ENCODE measurements at regions not wholly inside any gene's neighbourhood (a gene's known extent, or its start where the extent isn't known, plus 50 kb on each side); places are given as distances from the start of the nearest gene placed in this dataset.
A peak's percentile ranks its signal among the peaks of the same experiment; 100 is the strongest.
"Not testable (repeated sequence)": the region's sequence is repeated elsewhere in the genome, so short reads cannot be mapped to it uniquely, and the experiment has no call there.

- no peak for TF ChIP-seq CTCF (IDR thresholded peaks at IDR 0.05)
- no peaks in the 10 kb centered on the region for H3K9me3 Mint-ChIP-seq (ENCODE audit: unreplicated experiment)
- H3K36me3 Mint-ChIP-seq (ENCODE audit: unreplicated experiment) = no peaks in the 10 kb centered on the region
- H3K4me3 Mint-ChIP-seq (ENCODE audit: unreplicated experiment) = no peak overlapping the region
- H3K4me1 Mint-ChIP-seq (ENCODE audit: unreplicated experiment) = peaks cover 18% of the 10 kb centered on the region
- DNase-seq (ENCODE audit: extremely low spot score, unreplicated experiment) = no peak
- H3K27me3 Mint-ChIP-seq (ENCODE audit: unreplicated experiment) = peaks cover 23% of the 10 kb centered on the region
- no peak overlapping the region for H3K27ac Mint-ChIP-seq (ENCODE audit: unreplicated experiment)
Measured at GRCh38 chr15:72847033-72847432, 63.5 kb upstream of the ADPGK start.

GRCh38 chr15:72845981-72846383 is 62.4 kb upstream of the ADPGK start:
- H3K9me3 Mint-ChIP-seq (ENCODE audit: unreplicated experiment) = no peaks in the 10 kb centered on the region
- no peaks in the 10 kb centered on the region for H3K36me3 Mint-ChIP-seq (ENCODE audit: unreplicated experiment)
- peaks cover 33% of the 10 kb centered on the region for H3K27me3 Mint-ChIP-seq (ENCODE audit: unreplicated experiment)
- peak overlapping the region; percentile 8 for H3K27ac Mint-ChIP-seq (ENCODE audit: unreplicated experiment)
- peaks cover 18% of the 10 kb centered on the region for H3K4me1 Mint-ChIP-seq (ENCODE audit: unreplicated experiment)
- TF ChIP-seq CTCF (IDR thresholded peaks at IDR 0.05) = no peak
- DNase-seq (ENCODE audit: extremely low spot score, unreplicated experiment) = no peak
- no peak overlapping the region for H3K4me3 Mint-ChIP-seq (ENCODE audit: unreplicated experiment)

- TF ChIP-seq CTCF (IDR thresholded peaks at IDR 0.05) = no peak
- H3K36me3 Mint-ChIP-seq (ENCODE audit: unreplicated experiment) = no peaks in the 10 kb centered on the region
- H3K27me3 Mint-ChIP-seq (ENCODE audit: unreplicated experiment) = peaks cover 40% of the 10 kb centered on the region
- no peaks in the 10 kb centered on the region for H3K9me3 Mint-ChIP-seq (ENCODE audit: unreplicated experiment)
- H3K4me1 Mint-ChIP-seq (ENCODE audit: unreplicated experiment) = peaks cover 18% of the 10 kb centered on the region
- H3K4me3 Mint-ChIP-seq (ENCODE audit: unreplicated experiment) = no peak overlapping the region
- H3K27ac Mint-ChIP-seq (ENCODE audit: unreplicated experiment) = no peak overlapping the region
- no peak for DNase-seq (ENCODE audit: extremely low spot score, unreplicated experiment)
Measured at GRCh38 chr15:72844067-72844466, 60.5 kb upstream of the ADPGK start.

GRCh38 chr15:72843340-72843739 is 59.8 kb upstream of the ADPGK start:
- not testable (repeated sequence) for H3K9me3 Mint-ChIP-seq (ENCODE audit: unreplicated experiment); H3K27ac Mint-ChIP-seq (ENCODE audit: unreplicated experiment); DNase-seq (ENCODE audit: extremely low spot score, unreplicated experiment); H3K36me3 Mint-ChIP-seq (ENCODE audit: unreplicated experiment); H3K4me3 Mint-ChIP-seq (ENCODE audit: unreplicated experiment)
- peaks cover 18% of the 10 kb centered on the region for H3K4me1 Mint-ChIP-seq (ENCODE audit: unreplicated experiment)
- H3K27me3 Mint-ChIP-seq (ENCODE audit: unreplicated experiment) = peaks cover 36% of the 10 kb centered on the region

DNA sequence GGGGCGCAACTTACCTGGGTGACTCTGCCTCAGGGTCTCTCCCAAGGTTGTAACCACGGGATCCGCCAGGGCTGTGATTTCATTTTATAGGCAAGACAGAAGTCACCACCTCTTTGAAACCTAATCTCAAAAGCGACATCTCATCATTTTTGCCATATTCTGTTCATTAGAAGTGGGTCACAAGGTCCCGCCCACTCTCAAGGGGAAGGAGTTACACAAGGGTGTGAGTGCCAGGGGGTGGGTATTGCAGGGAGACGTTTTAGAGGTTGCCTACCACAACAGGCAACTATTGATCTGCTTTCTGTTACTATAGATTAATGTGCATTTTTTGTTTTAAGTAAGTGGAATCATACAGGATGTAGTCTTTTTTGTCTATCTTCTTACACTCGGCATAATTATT is 56.6 kb upstream of the ADPGK start:
- DNase-seq (ENCODE audit: extremely low spot score, unreplicated experiment) = no peak

More for the DNA sequence above, 56.6 kb upstream of the ADPGK start:
- no peak overlapping the region for H3K27ac Mint-ChIP-seq (ENCODE audit: unreplicated experiment)
- no peaks in the 10 kb centered on the region for H3K4me1 Mint-ChIP-seq (ENCODE audit: unreplicated experiment)
- H3K27me3 Mint-ChIP-seq (ENCODE audit: unreplicated experiment) = peaks cover 36% of the 10 kb centered on the region
- TF ChIP-seq CTCF (IDR thresholded peaks at IDR 0.05) = no peak
- H3K9me3 Mint-ChIP-seq (ENCODE audit: unreplicated experiment) = no peaks in the 10 kb centered on the region
- no peaks in the 10 kb centered on the region for H3K36me3 Mint-ChIP-seq (ENCODE audit: unreplicated experiment)
- H3K4me3 Mint-ChIP-seq (ENCODE audit: unreplicated experiment) = no peak overlapping the region

Data from osteocyte (in vitro differentiated cells).